A549 (cell line): ENCODE measurements at regions not wholly inside any gene's neighbourhood (a gene's known extent, or its start where the extent isn't known, plus 50 kb on each side); places are given as distances from the start of the nearest gene placed in this dataset.
A peak's percentile ranks its signal among the peaks of the same experiment; 100 is the strongest.

Source experiments
- ATAC-seq, 2 experiments: fragments of 200-7000 bp in 1 of 2; fragments of >200 bp in 1 of 2; cut with Nextera tagmentation in 1 of 2; cut with Tn5 transposase in 1 of 2; 3 replicates each; pipeline versions ENCODE4 v1.8.0 to v1.9.1; 2018 to 2020; ENCODE audit warnings: mild to moderate bottlenecking in 1 of 2, moderate library complexity in 1 of 2
- CTCF ChIA-PET: fragments of 300-600 bp; sonication (Branson Sonifier 250); formaldehyde crosslinking; extraction: SDS; loops from one replicate; lab custom pipeline; 2021; ENCODE audit warnings: antibody characterized with exemption, inconsistent platforms; lab: Yijun Ruan, JAX
- POLR2A ChIA-PET: fragments of 350-600 bp; formaldehyde crosslinking; extraction: SDS; loops from one replicate; lab custom pipeline; 2021; ENCODE audit warnings: antibody characterized with exemption, inconsistent platforms; lab: Yijun Ruan, JAX
- DNase-seq, 2 experiments: peaks; one replicate each; pipeline versions ENCODE4 v3.0.0 to v3.0.0-alpha.2; 2011 to 2016; ENCODE audit warnings: low read depth in 1 of 2, low spot score in 1 of 2
- FAIRE-seq: peaks from 2 replicates; lab custom pipeline; 2011; peaks lifted over from hg19 to GRCh38; lab: Jason Lieb, UNC
- H3K27ac ChIP-seq, 2 experiments: fragments of >200 bp; sonication (Bioruptor Twin); formaldehyde crosslinking; 3 replicates each; pipeline ENCODE4 v1.5.1; 2016 to 2017
- H3K4me1 ChIP-seq: fragments of >200 bp; sonication (Bioruptor Twin); formaldehyde crosslinking; 3 replicates; pipeline ENCODE4 v1.6.1; 2016
- H3K4me2 ChIP-seq: fragments of >200 bp; sonication (Bioruptor Twin); formaldehyde crosslinking; 3 replicates; pipeline ENCODE4 v1.6.1; 2016
- H3K4me3 ChIP-seq: fragments of >200 bp; sonication (Bioruptor Twin); formaldehyde crosslinking; 3 replicates; pipeline ENCODE4 v1.5.1; 2016
- H3K9me3 ChIP-seq: fragments of >200 bp; sonication (Bioruptor Twin); formaldehyde crosslinking; 3 replicates; pipeline ENCODE4 v1.6.1; 2016
- CHD4 ChIP-seq: fragments of 200-600 bp; sonication (generic); IDR thresholded peaks from 2 replicates; pipeline ENCODE4 v1.6.1; 2016; ENCODE audit warnings: antibody characterized with exemption, mild to moderate bottlenecking, borderline replicate concordance
- EHF ChIP-seq: fragments of 250-450 bp; sonication (Bioruptor Pico); IDR thresholded peaks from 2 replicates; pipeline ENCODE4 v1.5.0; 2020; ENCODE audit warnings: mild to moderate bottlenecking
- EHMT2 ChIP-seq: fragments of 200-600 bp; sonication (generic); IDR thresholded peaks from 2 replicates; pipeline ENCODE4 v1.6.1; 2016; ENCODE audit warnings: antibody characterized with exemption, low read depth, mild to moderate bottlenecking, moderate library complexity
- ESRRA ChIP-seq: fragments of 150-350 bp; IDR thresholded peaks from 2 replicates; pipeline ENCODE4 v1.6.1; 2014; ENCODE audit warnings: mild to moderate bottlenecking, low read length, borderline replicate concordance
- HDAC2 ChIP-seq: fragments of 200-600 bp; sonication (generic); IDR thresholded peaks from 2 replicates; pipeline ENCODE4 v1.6.1; 2016
- HEYL ChIP-seq: fragments of 250-450 bp; sonication (Bioruptor Pico); IDR thresholded peaks from 2 replicates; pipeline ENCODE4 v1.8.0; 2021; ENCODE audit warnings: mild to moderate bottlenecking, moderate library complexity
- JUN ChIP-seq, 2 experiments: fragments of >200 bp; sonication (Bioruptor Twin); formaldehyde crosslinking; IDR thresholded peaks; 2 replicates in 1 of 2; 3 replicates in 1 of 2; pipeline ENCODE4 v1.6.1; 2016 to 2017
- KDM5A ChIP-seq: fragments of 200-600 bp; sonication (generic); IDR thresholded peaks from 2 replicates; pipeline ENCODE4 v1.6.1; 2016; ENCODE audit warnings: antibody characterized with exemption, mild to moderate bottlenecking
- MAFK ChIP-seq: fragments of 450-650 bp; IDR thresholded peaks from 2 replicates; pipeline ENCODE4 v1.6.1; 2014; ENCODE audit not compliant: partially characterized antibody
- MYC ChIP-seq: IDR thresholded peaks from 2 replicates; pipeline ENCODE4 v1.6.1; 2012; ENCODE audit warnings: mild to moderate bottlenecking, inconsistent platforms, low read length, improper control_type of control experiment, borderline replicate concordance
- NPAS2 ChIP-seq: fragments of 250-450 bp; sonication (Bioruptor Pico); IDR thresholded peaks from 2 replicates; pipeline ENCODE4 v1.8.0; 2022; ENCODE audit warnings: mild to moderate bottlenecking, moderate library complexity, borderline replicate concordance
- POLR2A ChIP-seq: IDR thresholded peaks from 2 replicates; pipeline ENCODE4 v1.6.1; 2012; ENCODE audit warnings: mild to moderate bottlenecking, low read length
- RAD21 ChIP-seq, 2 experiments: fragments of >200 bp in 1 of 2; sonication (Bioruptor Twin) in 1 of 2; formaldehyde crosslinking in 1 of 2; IDR thresholded peaks in 1 of 2; conservative IDR thresholded peaks in 1 of 2; 2 replicates in 1 of 2; 3 replicates in 1 of 2; pipeline ENCODE4 v1.6.1; 2012 to 2018; ENCODE audit warnings: inconsistent platforms in 1 of 2
- RARB ChIP-seq: fragments of 250-450 bp; sonication (Bioruptor Pico); IDR thresholded peaks from 2 replicates; pipeline ENCODE4 v1.8.0; 2021; ENCODE audit warnings: mild to moderate bottlenecking, moderate library complexity
- ZSCAN20 ChIP-seq: fragments of 250-450 bp; sonication (Bioruptor Pico); IDR thresholded peaks from 2 replicates; pipeline ENCODE4 v1.8.0; 2022; ENCODE audit warnings: mild to moderate bottlenecking, moderate library complexity
- WGBS: methylation state at CpG from one replicate; pipeline ENCODE4 v1.1.6; 2017; ENCODE audit errors: missing lambda C conversion rate; 5-methylcytosine and 5-hydroxymethylcytosine counted together
- TF ChIP-seq, protein P1 (sequence below): fragments of 250-450 bp; sonication (Bioruptor Pico); IDR thresholded peaks from 2 replicates; pipeline ENCODE4 v1.5.0; 2021; ENCODE audit warnings: mild to moderate bottlenecking, moderate library complexity, borderline replicate concordance
- TF ChIP-seq, protein P2 (sequence below): IDR thresholded peaks from 2 replicates; pipeline ENCODE4 v1.6.1; 2012
- TF ChIP-seq, protein P3 (sequence below): fragments of >200 bp; sonication (Bioruptor Twin); formaldehyde crosslinking; IDR thresholded peaks from 2 replicates; pipeline ENCODE4 v1.6.1; 2016
- TF ChIP-seq, protein P4 (sequence below): fragments of 450-650 bp; IDR thresholded peaks from 2 replicates; pipeline ENCODE4 v1.6.1; 2014; ENCODE audit warnings: antibody characterized with exemption
- TF ChIP-seq, protein P5 (sequence below): fragments of >200 bp; sonication (Bioruptor Twin); formaldehyde crosslinking; IDR thresholded peaks from 3 replicates; pipeline ENCODE4 v1.6.1; 2016

DNA sequence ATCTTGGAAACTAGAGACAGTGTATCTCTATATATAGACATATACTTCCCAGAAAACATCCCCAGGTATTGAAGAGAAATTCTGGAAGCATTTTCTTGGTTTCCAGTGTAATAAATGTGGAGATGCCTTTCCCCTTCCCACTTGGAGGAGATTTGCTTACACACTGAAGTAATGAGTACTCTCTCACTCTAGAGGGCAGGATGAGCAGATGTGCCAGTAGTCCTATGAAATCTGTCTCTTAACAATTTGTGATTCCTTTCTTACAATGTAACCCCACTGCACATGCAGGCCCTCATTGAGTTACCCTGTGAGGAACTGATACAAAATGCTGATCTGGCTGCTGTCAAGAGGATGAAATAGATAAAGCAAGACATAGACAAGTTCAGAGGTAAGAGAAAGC, 567.2 kb downstream of the SLCO4C1 start:
- no peak for FAIRE-seq
- CTCF ChIA-PET, result no interaction called here
- TF ChIP-seq HDAC2 (no peak), ZSCAN20 (no peak), NPAS2 (CRISPR knock-in tag) (no peak), RAD21 (conservative IDR thresholded peaks at IDR 0.05 in 1 of 2, IDR thresholded peaks at IDR 0.05 in 1 of 2) (no peak), JUN (IDR thresholded peaks at IDR 0.05) (no peak), RARB (no peak), HEYL (no peak), MAFK (no peak), EHMT2 (no peak), KDM5A (no peak), ESRRA (no peak), EHF (no peak), CHD4 (no peak)
- TF ChIP-seq, protein P1, sequence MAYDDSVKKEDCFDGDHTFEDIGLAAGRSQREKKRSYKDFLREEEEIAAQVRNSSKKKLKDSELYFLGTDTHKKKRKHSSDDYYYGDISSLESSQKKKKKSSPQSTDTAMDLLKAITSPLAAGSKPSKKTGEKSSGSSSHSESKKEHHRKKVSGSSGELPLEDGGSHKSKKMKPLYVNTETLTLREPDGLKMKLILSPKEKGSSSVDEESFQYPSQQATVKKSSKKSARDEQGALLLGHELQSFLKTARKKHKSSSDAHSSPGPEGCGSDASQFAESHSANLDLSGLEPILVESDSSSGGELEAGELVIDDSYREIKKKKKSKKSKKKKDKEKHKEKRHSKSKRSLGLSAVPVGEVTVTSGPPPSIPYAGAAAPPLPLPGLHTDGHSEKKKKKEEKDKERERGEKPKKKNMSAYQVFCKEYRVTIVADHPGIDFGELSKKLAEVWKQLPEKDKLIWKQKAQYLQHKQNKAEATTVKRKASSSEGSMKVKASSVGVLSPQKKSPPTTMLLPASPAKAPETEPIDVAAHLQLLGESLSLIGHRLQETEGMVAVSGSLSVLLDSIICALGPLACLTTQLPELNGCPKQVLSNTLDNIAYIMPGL (CRISPR knock-in tag), result no peak
- TF ChIP-seq, protein P2, sequence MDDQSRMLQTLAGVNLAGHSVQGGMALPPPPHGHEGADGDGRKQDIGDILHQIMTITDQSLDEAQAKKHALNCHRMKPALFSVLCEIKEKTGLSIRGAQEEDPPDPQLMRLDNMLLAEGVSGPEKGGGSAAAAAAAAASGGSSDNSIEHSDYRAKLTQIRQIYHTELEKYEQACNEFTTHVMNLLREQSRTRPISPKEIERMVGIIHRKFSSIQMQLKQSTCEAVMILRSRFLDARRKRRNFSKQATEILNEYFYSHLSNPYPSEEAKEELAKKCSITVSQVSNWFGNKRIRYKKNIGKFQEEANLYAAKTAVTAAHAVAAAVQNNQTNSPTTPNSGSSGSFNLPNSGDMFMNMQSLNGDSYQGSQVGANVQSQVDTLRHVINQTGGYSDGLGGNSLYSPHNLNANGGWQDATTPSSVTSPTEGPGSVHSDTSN, result no peak
- TF ChIP-seq, protein P3, sequence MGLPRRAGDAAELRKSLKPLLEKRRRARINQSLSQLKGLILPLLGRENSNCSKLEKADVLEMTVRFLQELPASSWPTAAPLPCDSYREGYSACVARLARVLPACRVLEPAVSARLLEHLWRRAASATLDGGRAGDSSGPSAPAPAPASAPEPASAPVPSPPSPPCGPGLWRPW, result no peak
- TF ChIP-seq, protein P4, sequence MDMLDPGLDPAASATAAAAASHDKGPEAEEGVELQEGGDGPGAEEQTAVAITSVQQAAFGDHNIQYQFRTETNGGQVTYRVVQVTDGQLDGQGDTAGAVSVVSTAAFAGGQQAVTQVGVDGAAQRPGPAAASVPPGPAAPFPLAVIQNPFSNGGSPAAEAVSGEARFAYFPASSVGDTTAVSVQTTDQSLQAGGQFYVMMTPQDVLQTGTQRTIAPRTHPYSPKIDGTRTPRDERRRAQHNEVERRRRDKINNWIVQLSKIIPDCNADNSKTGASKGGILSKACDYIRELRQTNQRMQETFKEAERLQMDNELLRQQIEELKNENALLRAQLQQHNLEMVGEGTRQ, result no peak
- peak in 1 of 2 experiments; percentile 53; a peak in 2 of 6 replicates for ATAC-seq
- Histone ChIP-seq H3K9me3 (no peaks in the 10 kb centered on the region), H3K4me2 (no peak overlapping the region), H3K4me3 (no peak overlapping the region), H3K27ac (no peak overlapping the region), H3K4me1 (no peaks in the 10 kb centered on the region)
- DNase-seq, result peak in 1 of 2 experiments; percentile 15
- POLR2A ChIA-PET, result no interaction called here

DNA sequence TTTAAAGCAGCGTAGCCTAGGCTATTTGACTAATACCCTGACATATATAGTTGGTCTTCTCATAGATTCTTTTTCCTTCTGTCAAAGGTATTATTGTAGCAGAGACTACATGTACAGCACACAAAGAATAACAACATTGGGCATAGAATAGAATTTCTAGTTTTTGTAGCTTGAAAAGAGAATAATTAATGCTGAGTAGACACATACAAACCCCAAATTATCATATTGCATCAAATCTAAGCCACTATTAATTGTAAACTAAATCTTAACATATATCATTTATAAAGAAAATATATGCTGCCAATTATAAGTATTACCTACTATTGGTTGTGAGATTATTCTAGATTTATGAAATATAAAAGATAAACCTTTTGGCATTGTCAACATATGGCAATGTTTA, 574.5 kb downstream of the SLCO4C1 start:
- ChIA-PET CTCF (no interaction called here), POLR2A (no interaction called here)
- Histone ChIP-seq H3K9me3 (no peaks in the 10 kb centered on the region), H3K4me2 (no peak overlapping the region), H3K27ac (no peak overlapping the region), H3K4me3 (no peak overlapping the region), H3K4me1 (no peaks in the 10 kb centered on the region)
- no peak for TF ChIP-seq JUN (IDR thresholded peaks at IDR 0.05)
- peak; percentile 73 for TF ChIP-seq MAFK
- no peak for ATAC-seq
- FAIRE-seq, result no peak
- WGBS, result 59% methylated on average over 1 of the region's 1 CpG
- no peak for DNase-seq

DNA sequence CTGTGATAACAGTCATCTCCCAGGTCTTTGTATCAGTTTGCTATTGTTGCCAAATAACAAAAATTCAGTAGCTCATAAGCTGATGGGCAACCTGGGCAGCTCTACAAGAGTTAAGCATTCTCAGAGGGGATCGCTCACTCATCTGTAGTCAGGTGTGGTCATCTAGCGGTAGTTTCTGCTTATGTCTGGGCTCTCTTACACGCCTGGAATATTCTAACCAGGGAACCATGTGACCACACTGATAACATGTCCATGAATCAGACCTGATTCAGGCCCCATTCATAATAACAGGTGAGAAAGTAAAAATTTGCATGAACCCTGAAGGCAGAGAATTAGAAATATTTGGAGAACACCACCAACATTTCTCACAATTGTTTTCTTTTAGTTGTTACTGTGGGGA, 576.1 kb downstream of the SLCO4C1 start:
- DNase-seq, result no peak
- TF ChIP-seq ESRRA (no peak), POLR2A (no peak), HDAC2 (no peak), MYC (no peak)
- TF ChIP-seq, protein P3, result no peak
- TF ChIP-seq, protein P5, sequence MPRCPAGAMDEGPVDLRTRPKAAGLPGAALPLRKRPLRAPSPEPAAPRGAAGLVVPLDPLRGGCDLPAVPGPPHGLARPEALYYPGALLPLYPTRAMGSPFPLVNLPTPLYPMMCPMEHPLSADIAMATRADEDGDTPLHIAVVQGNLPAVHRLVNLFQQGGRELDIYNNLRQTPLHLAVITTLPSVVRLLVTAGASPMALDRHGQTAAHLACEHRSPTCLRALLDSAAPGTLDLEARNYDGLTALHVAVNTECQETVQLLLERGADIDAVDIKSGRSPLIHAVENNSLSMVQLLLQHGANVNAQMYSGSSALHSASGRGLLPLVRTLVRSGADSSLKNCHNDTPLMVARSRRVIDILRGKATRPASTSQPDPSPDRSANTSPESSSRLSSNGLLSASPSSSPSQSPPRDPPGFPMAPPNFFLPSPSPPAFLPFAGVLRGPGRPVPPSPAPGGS, result no peak
- 60% methylated on average over 3 of the region's 3 CpGs for WGBS
- no peaks in the 10 kb centered on the region for H3K9me3 ChIP-seq
- ChIA-PET POLR2A (no interaction called here), CTCF (no interaction called here)
- H3K4me1 ChIP-seq, result no peaks in the 10 kb centered on the region
- no peak overlapping the region for H3K4me2 ChIP-seq
- FAIRE-seq, result no peak
- no peak overlapping the region for H3K4me3 ChIP-seq
- ATAC-seq, result no peak
- no peak overlapping the region for H3K27ac ChIP-seq
